HG03066 (cell line): ENCODE measurements at regions not wholly inside any gene's neighbourhood (a gene's known extent, or its start where the extent isn't known, plus 50 kb on each side); places are given as distances from the start of the nearest gene placed in this dataset.

Source experiments
- ATAC-seq: cut with Tn5 transposase; IDR thresholded peaks from one replicate; pipeline ENCODE4 v1.9.1; 2021; ENCODE audit warnings: low read depth; ENCODE audit not compliant: unreplicated experiment

GRCh38 chr2:184463866-184464248 is 134.5 kb upstream of the ZNF804A start:
- ATAC-seq = no peak

- ATAC-seq = no peak
Measured at GRCh38 chr2:184468826-184469225, 129.5 kb upstream of the ZNF804A start.

- ATAC-seq = no peak
Measured at GRCh38 chr2:184472481-184472880, 125.8 kb upstream of the ZNF804A start.

GRCh38 chr2:184481865-184482264 is 116.5 kb upstream of the ZNF804A start:
- no peak for ATAC-seq

- no peak for ATAC-seq
Measured at GRCh38 chr2:184498936-184499335, 99.4 kb upstream of the ZNF804A start.

GRCh38 chr2:184504252-184504651 is 94.1 kb upstream of the ZNF804A start:
- no peak for ATAC-seq

- ATAC-seq = no peak
Measured at GRCh38 chr2:184507254-184507653, 91.1 kb upstream of the ZNF804A start.

- ATAC-seq = no peak
Measured at GRCh38 chr2:184517402-184517801, 80.9 kb upstream of the ZNF804A start.

GRCh38 chr2:184520441-184520840 is 77.9 kb upstream of the ZNF804A start:
- ATAC-seq = no peak

GRCh38 chr2:184523732-184524131 is 74.6 kb upstream of the ZNF804A start:
- no peak for ATAC-seq

GRCh38 chr2:184524551-184525382 is 73.6 kb upstream of the ZNF804A start:
- no peak for ATAC-seq

- ATAC-seq = no peak
Measured at GRCh38 chr2:184527058-184527457, 71.3 kb upstream of the ZNF804A start.

- no peak for ATAC-seq
Measured at GRCh38 chr2:184528119-184528518, 70.2 kb upstream of the ZNF804A start.

- ATAC-seq = no peak
Measured at GRCh38 chr2:184530239-184530638, 68.1 kb upstream of the ZNF804A start.

GRCh38 chr2:184530959-184531358 is 67.4 kb upstream of the ZNF804A start:
- no peak for ATAC-seq

GRCh38 chr2:184532551-184532950 is 65.8 kb upstream of the ZNF804A start:
- ATAC-seq = no peak

GRCh38 chr2:184534986-184535385 is 63.3 kb upstream of the ZNF804A start:
- no peak for ATAC-seq

GRCh38 chr2:184540246-184540789 is 58.0 kb upstream of the ZNF804A start:
- no peak for ATAC-seq

GRCh38 chr2:184541591-184541990 is 56.7 kb upstream of the ZNF804A start:
- ATAC-seq = no peak

- no peak for ATAC-seq
Measured at GRCh38 chr2:184543832-184544231, 54.5 kb upstream of the ZNF804A start.
